ENCODE measurements at regions not wholly inside any gene's neighbourhood (a gene's known extent, or its start where the extent isn't known, plus 50 kb on each side); places are given as distances from the start of the nearest gene placed in this dataset.

- DNase-seq (ENCODE audit: low read depth), result no peak
- no peak overlapping the region for H3K4me3 ChIP-seq (ENCODE audit: low read depth, low read length)
- TF ChIP-seq CTCF (IDR thresholded peaks at IDR 0.05; ENCODE audit: control insufficient read depth, extremely low read depth, insufficient read depth), result no peak
These were observed 587.2 kb upstream of the ATP2B1 start for GRCh38 chr12:90295858-90296257.

- H3K4me3 ChIP-seq (ENCODE audit: low read depth, low read length), result no peak overlapping the region
- TF ChIP-seq CTCF (IDR thresholded peaks at IDR 0.05; ENCODE audit: control insufficient read depth, extremely low read depth, insufficient read depth), result no peak
- DNase-seq (ENCODE audit: low read depth), result no peak
These were observed 583.5 kb upstream of the ATP2B1 start for GRCh38 chr12:90292183-90292582.

- no peak for DNase-seq (ENCODE audit: low read depth)
- H3K4me3 ChIP-seq (ENCODE audit: low read depth, low read length), result no peak overlapping the region
- TF ChIP-seq CTCF (IDR thresholded peaks at IDR 0.05; ENCODE audit: control insufficient read depth, extremely low read depth, insufficient read depth), result no peak
These were observed 582.6 kb upstream of the ATP2B1 start for GRCh38 chr12:90290980-90291975.

- DNase-seq (ENCODE audit: low read depth), result no peak
- no peak overlapping the region for H3K4me3 ChIP-seq (ENCODE audit: low read depth, low read length)
- TF ChIP-seq CTCF (IDR thresholded peaks at IDR 0.05; ENCODE audit: control insufficient read depth, extremely low read depth, insufficient read depth), result no peak
These were observed 578.9 kb upstream of the ATP2B1 start for GRCh38 chr12:90287585-90287984.

- H3K4me3 ChIP-seq (ENCODE audit: low read depth, low read length), result no peak overlapping the region
- no peak for DNase-seq (ENCODE audit: low read depth)
- TF ChIP-seq CTCF (IDR thresholded peaks at IDR 0.05; ENCODE audit: control insufficient read depth, extremely low read depth, insufficient read depth), result no peak
These were observed 572.7 kb upstream of the ATP2B1 start for GRCh38 chr12:90281154-90281868.

GRCh38 chr12:90280564-90281058 lies 572.0 kb upstream of the ATP2B1 start:
- no peak overlapping the region for H3K4me3 ChIP-seq (ENCODE audit: low read depth, low read length)
- DNase-seq (ENCODE audit: low read depth), result no peak
- no peak for TF ChIP-seq CTCF (IDR thresholded peaks at IDR 0.05; ENCODE audit: control insufficient read depth, extremely low read depth, insufficient read depth)

Measured in LNCaP clone FGC (cell line).